NCI-H187 treated with DMSO at 0.1 percent for 48 hours (cell line): ENCODE measurements at regions not wholly inside any gene's neighbourhood (a gene's known extent, or its start where the extent isn't known, plus 50 kb on each side); places are given as distances from the start of the nearest gene placed in this dataset.

Experiments used
- DNase-seq: peaks from one replicate; lab custom pipeline; 2025; lab: John Stamatoyannopoulos, UW

DNA sequence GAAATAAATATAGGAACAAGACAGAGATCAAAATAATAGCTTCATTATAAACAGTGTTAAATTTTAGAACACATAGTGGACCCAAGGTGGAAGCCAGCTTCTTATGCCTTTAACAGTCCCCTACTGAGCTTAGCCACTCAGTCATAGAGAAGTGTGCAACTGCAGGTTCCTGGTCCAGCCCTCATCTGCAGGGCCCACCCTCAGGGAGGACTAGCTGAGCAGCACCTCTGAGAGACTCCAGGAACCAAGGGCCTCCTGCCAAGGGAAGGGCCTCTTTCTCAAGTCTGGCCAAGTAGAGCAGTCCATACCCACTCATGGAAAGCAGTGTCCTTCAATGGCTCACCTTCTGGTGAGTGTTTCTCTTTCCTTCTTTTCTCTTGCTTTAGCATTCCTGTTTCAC lies 173.7 kb upstream of the PRPS1L1 start:
- DNase-seq = no peak

DNA sequence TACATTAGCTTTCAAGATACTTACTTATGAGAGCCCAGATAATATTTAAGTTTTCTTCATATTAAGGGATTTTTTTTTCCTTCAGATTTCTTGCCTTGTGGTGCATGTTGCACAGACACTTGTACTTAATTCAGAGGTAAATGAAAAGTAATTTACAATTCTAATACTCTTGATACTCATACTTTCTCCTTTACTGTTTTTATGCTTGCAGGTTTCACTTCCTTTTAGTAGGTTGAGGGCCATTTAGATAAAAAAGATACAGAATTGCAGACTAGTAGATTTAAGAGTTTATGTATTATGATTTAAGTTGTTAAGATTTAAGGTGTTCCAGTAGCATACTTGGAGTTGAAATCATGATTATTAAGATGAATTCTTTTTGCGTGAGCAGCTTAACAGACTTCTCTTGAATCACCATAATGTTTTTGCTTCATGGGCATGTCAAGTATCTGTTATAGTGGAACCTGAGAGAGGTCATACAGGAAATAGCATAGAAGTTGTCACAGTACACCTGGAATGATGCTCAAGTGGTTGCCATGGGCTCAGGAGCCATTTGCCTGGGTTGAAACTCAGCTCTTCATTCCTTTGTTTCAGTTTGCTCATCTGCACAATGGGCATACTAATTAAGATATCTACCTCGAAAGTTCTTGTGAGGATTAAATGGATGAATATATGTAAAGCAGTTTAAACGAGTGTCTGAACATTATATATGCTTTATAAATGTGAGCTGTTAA lies 174.8 kb upstream of the PRPS1L1 start:
- DNase-seq = peak; percentile 20

DNA sequence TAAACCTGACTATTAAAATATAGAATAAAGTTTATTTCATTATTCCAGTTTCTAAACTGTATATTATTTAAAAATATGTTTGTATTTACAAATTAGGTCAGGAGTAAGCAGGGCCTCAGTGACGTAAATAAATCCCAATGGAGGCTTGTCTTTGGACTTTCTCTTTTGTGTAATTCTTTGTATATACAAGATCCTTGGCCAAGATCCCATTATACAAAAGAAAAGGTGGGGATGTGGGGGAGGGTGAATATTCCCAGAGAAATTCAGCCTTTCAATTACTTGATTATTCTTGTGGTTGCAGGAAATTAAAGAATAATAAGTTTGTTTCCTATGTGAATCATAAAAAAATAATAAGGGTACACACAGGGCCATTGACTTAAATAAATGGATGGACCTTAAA lies 178.7 kb upstream of the PRPS1L1 start:
- no peak for DNase-seq

DNA sequence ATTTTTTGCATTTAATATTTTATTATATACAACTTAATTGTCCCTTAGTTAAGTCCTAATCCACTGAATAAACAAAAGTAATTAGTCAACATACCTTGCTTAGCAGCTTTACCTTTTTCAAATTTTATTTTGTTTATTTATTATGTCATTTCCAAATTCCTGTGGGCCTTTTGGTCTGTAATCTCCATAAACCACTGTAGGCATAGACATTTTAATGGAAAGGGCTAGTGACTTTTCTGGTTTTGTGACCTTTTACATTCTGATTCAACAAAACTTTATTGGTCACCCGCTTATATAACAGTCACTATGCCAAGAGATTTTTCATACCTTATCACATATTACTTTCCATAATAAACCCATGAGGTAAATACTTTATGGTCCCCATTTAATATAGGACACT lies 181.3 kb upstream of the PRPS1L1 start:
- no peak for DNase-seq

DNA sequence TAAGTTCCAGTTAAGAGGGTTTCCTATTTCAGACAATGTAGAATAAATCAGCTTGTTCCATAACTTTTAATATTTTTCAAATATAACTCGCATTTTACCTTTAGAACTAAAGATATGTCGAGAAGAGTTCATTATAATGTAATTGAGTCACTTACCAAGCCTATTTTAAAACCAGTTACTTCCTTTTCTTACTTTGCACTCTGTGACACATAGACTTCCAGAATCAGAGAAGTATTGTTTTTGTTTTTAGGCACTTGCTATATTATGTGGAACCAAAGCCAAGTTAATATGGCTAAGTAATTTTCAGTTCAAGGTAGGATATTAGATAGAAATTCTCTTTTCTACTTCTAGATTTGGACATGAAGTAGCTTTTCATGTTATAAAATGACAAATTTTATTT lies 182.7 kb upstream of the PRPS1L1 start:
- DNase-seq = no peak

DNA sequence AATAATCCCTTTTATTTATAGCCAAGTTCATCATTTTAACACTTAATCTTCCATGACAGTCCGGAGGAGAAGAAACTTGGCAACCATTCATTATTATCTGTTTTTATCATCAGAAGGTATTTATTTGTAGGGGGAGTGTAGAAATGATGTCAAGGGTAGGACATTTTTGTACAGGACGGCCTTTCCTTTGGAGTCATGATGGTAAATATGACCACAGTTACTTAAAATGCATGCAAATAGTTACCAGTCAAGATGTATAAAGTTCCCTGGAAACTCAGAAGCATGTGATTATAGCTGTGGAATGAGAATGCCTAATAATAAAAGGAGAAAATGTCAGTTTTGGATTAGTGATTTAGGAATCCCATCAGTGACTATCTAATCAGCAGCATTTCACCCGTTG lies 183.1 kb upstream of the PRPS1L1 start:
- DNase-seq = no peak

DNA sequence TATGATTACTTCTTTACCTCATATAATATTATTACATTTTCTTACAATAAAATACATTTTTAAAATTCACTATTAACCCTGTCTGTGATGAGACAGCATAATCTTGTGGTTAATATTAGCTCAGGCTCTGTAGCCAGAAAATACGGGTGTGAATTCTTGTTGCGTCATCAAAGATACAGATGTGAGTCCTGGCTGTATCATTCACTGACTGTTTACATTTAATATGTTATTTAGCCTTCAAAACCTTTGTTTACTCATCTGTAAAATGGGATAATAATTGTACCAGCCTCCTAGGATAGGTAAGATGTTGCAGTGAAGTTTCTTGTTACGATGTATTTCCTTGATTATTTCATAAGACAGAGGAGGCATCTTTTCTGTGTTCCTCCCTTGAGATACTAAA lies 184.7 kb upstream of the PRPS1L1 start:
- no peak for DNase-seq

DNA sequence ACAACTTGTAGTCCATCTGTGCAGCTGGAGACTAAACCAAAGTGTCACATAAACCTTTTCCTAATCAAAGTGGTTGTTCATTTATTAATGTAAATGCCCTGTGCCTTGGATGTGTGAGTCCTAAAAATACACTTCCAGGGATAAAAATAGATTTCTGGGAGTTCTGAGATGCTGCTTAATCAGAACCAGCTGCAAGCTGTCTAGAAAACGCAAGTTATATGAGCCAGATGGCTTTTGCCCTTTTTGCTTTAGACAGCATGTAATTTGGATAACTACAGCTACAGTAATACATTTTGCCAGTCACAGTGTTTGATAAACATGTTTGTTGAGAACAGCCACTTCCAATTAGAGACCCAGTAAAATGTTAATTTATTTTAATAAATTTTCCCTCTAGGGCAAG lies 185.1 kb upstream of the PRPS1L1 start:
- DNase-seq = no peak

DNA sequence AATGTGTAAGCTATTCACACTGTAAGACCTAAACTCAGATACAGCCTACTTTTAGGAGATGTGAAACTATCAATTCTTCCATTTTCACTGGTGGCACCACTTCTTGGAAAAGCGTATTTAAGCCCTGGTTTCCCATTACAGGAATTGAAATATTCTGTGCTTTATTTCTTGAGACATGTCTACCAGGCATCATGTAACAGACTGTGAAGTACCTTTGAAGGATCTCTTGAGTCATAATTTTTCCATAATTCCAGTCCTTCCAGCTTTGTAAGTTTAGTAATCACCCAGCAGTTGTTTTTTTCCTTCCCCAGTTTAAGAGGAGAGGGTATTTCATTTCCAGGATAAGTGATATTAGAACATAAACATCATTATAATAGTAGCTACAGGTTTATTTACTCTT lies 186.0 kb upstream of the PRPS1L1 start:
- DNase-seq = peak; percentile 28

DNA sequence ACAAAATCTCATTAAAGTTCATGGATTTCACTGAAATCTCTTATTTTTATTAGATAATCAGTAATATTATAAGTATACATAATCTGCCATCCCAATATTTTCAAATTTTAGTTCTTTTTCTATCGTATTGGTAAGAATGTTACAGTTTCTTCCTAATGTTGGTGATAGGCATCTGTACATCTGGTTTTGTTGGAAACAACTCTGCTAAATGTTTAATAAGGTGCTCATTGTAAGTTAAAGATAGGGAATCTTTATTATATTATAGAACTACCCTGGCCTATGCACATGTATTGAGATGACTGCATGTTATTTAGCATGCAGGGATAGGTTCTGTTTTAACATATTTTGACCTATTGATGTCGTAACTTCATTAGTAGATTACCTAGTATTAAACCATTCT lies 188.6 kb upstream of the PRPS1L1 start:
- no peak for DNase-seq

DNA sequence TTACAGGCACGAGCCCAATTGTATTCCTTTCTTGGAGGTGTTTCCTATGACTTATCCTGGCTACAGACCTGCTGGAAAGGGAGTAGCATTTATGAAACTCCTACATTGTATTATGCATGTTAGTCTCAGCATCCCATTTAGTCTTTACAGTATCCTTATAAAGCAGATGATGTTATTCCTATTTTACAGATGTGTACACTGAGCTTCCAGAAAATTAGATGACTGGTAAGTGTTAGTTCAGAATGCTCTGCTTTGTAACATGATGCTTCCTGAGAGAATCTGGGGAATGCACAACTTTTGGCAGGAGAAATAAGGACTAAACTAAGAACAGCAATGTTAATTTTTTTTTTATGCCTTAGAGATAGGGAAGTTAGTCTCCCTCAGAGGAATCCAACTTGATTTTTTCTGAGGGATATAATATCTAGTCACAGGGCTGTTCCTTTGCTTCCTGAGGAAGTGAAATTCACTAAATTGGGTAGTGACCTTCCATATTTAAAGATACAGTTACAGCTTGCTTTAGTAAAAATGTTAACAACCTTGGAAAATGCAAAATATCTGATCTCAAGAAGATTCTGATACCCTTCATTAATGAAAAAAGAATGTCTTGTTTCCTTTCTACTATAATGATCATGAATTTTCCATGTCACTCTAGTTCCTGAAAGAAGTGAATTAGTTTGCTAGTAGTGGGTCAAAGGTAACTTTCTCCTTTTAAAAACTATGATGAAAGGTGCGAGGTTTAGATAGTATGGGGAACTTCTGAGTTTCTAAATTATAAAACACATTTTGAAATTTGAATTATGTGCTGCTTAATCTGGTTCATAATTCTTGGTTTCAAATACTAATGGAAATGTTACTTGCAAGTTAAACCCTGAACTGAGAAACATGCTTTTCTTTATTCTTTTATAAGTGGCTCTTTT lies 194.0 kb upstream of the PRPS1L1 start:
- no peak for DNase-seq

DNA sequence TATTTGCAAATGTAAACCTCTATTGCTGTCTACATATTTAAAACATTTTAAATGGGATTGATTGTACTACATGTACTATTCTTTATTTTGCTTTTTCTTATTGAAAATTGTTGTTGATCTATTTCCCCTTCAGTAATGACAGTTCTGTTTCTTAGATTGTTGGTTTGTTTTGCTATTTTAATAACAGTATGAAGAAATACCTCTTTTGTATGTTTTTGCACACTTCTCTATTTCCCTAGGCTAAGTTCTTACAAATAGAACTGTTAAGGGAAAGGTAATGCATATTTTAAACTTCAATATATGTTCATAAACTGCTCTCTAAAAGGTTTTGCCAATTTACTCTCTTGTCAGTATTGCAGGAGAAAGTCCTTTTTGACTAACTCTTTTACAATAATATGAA lies 195.0 kb upstream of the PRPS1L1 start:
- no peak for DNase-seq

DNA sequence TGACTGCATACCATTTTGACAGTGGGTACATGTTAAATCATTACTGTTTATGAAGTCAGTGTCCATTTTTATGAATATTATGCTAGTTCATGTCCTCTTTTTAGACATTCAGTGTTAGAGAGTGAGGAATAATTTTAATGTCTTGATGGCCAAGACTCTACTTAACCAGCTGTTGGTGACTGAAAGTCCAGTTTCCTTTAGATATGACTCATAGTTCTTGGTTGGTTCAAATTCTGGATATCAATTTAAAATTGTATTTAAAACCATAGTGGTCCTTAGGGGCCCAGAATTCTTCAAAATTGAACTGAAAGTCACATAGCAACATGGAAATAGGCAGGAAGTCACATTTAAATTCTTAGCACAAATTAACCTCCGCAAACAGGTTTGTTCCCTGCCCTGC lies 196.5 kb upstream of the PRPS1L1 start:
- DNase-seq = no peak

DNA sequence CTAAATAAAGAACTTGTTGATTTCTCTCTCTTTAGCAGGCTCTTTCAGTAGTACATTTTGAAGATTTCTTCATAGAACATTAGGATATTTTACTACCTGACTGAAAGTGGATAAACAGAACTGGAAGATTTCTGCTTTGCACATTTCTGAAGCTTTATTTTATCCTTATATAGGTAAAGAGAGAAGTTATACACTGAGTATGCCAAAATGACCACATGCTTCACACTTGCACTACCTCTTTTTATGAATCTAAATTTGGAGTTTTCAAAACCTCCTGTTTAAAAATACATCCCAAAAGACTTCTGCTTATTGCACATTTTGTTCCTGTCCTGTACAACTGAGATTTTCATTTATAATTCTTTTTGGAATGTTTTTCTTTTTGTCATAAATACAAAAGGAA lies 197.4 kb upstream of the PRPS1L1 start:
- no peak for DNase-seq

DNA sequence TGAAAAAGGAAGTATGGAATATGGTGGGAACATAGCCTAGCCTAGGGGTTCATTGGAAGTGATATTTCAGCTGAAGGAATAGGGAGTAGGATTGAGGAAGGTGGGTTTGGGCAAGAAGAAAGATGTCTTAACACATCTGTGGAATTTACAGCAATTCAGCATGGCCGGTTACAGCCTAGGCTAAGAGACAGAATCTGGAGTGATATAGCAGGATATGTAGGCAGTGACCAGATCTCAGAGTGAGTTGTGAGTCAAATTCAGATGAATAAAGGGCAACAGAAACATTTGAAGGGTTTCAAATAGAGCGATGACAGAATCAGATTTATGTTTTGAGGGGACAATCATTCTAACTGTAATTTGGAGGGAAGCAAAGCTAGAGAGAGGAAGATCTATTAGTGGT lies 199.0 kb upstream of the PRPS1L1 start:
- DNase-seq = no peak

DNA sequence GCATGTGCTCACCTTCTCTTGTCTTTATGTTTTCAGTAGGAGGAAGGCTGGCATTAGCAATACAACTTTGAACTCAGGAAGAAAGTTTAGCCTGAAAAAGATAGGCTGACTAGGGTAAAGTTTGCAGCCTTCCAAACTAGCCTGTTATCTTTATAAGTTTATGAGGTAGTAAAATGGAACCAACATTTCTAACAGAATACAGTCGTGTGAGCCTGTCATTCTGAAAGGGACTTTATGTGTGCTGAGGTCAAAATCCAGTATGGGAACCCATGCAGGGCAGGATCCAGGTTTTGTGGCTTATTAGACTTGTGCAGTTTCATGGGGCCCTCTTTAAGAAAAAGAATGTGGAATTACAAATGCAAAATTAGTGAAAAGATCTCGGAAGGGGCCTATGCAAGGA lies 201.0 kb upstream of the PRPS1L1 start:
- DNase-seq = no peak

DNA sequence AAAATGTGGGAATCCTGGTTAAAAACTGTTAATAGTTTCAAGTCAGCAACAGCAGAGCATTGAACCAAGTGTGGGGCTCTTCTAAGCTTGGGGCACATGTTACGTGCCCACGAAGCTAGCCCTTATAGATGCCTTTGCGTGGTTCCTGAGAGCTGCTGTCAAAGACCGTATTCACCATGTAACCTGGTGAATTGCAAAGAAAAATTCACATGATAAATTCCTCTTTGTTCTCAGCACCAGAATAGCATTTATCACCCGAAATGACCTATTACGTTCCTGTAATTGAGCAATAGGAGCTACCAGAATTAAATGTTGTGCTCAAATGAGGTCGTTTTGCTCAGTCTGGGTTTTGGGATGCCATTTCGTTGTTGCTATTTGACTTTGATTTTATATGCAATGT lies 202.6 kb upstream of the PRPS1L1 start:
- DNase-seq = no peak

DNA sequence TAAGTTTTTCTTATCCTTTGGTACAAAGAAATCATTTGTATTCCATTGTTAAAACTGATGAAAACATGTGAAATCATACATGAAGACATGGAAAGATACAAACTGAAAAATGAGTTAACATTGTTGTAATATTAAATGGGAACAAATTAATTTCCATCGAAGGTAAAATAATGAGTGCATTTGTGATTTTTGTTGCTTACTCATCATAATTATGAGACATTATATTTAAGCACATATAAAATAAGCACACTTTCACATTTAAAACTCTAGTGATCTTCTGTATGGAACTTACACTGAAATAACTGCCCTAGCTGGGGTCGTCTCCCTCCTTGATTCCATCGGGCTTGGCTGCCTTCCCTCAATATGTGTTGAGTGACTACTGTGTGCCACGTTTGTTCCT lies 204.2 kb upstream of the PRPS1L1 start:
- no peak for DNase-seq

DNA sequence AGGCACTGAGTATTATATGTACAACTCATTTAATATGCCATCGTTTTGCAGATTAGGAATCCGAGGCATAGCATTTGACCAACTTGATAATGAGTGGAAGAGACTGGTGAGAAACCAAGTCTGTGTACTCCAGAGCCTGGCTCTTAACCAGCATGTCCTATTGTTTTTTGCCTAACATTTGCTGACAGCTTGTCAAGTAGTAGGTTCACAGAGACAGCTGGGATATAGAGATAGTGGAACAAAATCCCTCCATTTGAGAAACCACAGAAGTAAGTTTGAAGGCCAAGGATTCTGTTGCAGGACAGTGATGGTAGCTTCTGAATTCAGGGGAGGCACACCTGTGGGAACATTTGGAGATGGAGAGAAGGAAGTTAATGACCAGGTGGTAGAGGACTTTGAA lies 206.9 kb upstream of the PRPS1L1 start:
- no peak for DNase-seq

DNA sequence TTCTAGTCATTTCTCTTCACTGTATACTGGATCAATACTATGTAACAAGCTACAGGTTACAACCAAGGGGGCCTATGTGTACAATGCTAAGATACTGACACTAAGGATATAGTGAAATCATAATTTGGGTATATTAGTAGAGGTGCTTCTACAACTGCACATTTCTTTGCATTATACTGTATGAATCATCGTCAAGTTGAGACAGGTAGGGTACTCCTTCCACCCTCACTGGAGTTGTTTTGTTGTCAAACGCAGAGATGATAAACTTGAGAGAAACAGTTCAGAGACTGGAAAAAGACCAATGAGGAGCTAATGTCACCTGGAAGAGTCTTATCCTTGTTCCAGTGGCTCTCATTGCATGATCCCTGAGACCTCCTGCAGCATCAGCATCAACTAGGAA lies 208.2 kb upstream of the PRPS1L1 start:
- DNase-seq = no peak

DNA sequence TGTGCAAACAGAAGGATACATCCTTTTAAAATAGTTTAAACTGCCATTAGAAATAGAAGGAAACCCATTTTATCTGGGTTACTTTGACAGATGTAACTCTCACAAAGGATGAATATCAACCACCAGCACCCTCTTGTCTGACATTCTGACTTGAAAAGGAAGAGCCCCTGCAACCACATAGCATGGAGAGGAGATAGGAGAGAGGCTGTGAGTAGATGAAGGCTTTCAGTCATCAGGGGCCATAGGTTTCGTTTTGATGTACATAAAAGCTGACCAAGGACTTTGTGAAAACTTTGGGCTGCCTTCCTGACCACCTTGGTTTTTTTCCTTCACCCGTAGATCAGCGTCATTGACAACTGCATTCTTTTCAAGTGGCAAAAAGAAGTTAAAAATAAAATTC lies 211.6 kb upstream of the PRPS1L1 start:
- no peak for DNase-seq

DNA sequence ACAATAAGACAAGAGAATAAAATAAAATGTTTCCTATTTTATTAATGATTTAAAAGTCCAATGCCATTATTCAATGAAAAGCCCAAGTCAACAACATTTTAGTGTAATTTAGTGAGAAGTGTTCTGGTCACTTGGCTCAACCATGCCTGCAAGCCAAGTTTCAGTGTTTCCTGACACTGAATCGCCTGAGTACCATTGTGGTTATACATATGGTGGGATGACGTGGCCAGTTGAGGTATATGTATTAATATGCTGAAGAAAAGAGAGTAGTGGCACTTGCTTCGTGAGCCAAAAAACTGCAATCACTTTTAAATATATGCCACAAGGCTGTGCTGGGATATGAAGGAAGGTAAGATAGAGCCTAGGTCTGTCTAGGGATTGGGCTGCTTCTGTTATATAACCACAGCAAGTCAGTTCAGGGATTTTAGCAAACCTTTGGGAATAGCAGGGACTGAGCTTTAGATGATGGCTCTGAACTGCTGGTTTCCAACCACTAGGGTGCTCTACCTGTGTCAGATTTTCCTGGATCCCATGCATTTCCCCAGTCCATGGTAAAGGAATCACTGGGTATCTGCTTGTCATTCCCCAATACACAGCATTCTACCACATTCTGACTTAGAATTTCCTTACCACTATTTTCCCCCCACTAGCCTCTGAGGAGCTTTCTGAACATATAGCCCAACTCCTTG lies 214.0 kb upstream of the PRPS1L1 start:
- no peak for DNase-seq

DNA sequence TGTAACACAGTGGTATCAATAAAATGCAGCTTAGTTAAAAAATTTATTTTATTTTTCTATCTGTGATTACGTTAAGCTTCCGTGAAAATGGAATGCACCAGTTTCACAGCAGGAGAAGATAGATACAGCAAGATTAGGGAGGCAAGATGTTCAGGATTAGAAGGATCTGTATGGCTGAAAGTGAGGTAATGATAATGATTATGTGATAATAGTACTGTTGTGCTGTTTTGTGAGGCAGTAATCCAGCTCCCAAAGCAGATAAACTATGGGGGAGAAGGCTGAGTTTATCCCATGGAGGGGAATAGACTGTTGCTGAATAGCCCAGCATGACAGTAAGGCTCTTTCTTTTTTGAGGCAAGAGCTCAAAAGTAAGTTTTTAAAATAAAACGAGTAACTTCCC lies 216.1 kb upstream of the PRPS1L1 start:
- DNase-seq = no peak
